T follicular helper cell (primary cell): ENCODE measurements at regions not wholly inside any gene's neighbourhood (a gene's known extent, or its start where the extent isn't known, plus 50 kb on each side); places are given as distances from the start of the nearest gene placed in this dataset.

Experiments
- DNase-seq: peaks from one replicate; pipeline ENCODE4 v3.0.0-alpha.2; 2020; ENCODE audit warnings: low read depth

DNA sequence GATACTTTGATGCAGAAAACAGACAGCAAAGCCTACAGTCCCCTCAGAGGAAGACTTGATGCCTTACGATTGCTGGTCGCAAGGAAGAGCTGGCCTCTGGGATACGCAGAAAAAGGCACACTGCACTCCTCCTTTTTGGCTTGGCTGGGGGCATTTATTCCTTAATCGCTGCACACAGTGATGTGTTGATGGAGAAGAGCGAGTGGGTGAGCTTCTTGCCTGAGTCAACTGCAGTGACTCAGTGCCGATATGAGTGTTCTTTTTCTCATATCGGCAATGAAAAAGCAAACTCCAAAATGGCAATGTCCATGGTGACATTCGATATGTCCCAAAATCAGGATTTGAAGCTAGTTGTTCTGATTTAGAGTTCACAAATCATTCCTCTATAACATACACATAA, 794.8 kb downstream of the HACE1 start:
- no peak for DNase-seq

DNA sequence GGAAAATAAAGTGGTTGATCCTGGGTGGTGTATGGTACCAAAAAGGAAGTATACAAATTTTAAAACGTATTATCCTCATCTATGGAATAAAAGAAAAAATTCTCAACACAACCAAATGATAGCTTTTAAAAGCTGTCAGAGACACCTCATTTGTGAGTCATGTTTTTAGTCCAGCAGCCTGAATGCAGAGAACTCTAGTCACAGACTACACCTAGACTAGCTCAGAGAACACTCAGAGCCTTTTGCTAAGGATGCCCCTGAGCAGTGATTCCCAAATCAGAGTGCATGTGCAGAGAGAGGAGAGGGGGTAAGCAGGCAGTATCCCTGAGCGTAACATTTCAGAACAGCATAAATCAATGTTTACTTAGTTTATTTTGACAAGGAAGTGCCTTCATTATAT, 809.3 kb downstream of the HACE1 start:
- no peak for DNase-seq

- no peak for DNase-seq
Observed at GRCh38 chr6:104046426-104046825, 813.3 kb downstream of the HACE1 start.

DNA sequence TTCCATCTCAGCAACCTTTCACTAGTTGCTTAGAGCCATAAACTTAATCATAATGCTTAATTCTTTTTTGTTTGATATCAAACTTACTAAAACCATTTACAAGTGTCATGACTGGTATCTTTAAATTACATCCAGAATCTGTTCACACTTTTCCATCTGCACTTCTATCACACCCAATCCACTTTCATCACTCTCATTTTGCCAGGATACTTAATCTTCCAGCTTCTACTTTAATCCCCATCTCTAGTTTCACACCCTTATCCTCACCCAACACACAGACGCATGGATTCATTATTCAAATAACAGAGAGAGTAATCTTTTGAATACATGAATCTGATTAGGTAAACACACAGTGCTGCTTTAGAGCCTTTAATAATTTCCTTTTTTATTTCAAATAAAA, 828.4 kb downstream of the HACE1 start:
- no peak for DNase-seq

DNA sequence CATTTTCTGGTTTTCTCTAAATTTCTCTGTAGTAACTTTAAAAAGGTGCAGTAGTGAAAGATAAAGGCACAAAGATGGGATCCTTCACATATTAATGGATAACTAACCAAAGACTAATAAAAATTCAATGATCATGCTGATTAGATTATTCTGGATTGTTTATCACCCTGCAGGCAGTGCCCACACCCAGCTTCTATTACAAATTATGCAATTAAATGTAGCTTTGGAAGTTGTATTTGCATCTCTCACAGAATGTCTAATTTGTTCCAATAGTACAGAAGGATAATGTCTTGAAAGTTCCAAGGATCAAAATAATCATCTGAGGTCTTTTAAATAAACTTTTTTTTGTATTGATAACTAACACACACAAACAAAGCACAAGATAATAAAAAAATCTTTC, 837.6 kb downstream of the HACE1 start:
- no peak for DNase-seq

GRCh38 chr6:104019075-104019753, 840.5 kb downstream of the HACE1 start:
- DNase-seq, result no peak

- no peak for DNase-seq
Observed at GRCh38 chr6:104017410-104018381, 842.0 kb downstream of the HACE1 start.

DNA sequence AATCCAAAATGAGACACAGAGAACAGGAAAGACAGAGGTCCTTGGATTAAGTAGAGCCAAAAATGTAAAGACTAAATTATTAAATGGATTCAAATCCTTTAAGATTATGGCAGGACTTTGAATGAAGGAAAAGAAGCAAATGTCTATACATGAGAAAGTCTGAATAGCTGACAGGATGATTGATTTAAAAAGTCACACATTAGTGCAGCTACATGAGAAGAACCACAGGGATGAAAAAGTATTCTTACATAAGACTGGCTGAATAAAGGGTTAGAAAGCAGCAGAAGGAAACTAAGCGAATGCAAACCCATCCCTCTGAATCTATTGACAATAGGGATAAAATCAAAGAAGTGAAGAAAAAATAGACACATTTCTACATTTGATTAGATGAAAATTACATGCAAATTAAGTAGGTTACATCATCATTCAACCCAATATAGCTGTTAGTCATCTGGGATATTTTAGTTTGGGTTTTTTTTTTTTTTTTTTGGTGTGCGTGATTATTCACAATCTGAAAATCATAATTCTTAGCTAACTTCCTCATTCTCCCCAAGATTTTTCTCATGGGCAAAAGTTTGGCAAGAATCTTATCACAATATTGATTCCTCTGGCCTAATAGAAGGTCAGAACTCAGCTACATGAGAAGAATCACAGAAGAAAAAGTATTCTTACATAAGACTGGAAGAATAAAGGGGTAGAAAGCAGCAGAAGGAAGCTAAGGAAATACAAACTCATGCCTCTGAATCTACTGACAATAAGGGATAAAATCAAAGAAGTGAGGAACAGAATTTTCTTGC, 845.4 kb downstream of the HACE1 start:
- no peak for DNase-seq

- DNase-seq, result no peak
Observed at GRCh38 chr6:104013312-104013971, 846.3 kb downstream of the HACE1 start.

- DNase-seq, result no peak
Observed at GRCh38 chr6:104010897-104011296, 848.8 kb downstream of the HACE1 start.

- no peak for DNase-seq
Observed at GRCh38 chr6:104003803-104004516, 855.8 kb downstream of the HACE1 start.

DNA sequence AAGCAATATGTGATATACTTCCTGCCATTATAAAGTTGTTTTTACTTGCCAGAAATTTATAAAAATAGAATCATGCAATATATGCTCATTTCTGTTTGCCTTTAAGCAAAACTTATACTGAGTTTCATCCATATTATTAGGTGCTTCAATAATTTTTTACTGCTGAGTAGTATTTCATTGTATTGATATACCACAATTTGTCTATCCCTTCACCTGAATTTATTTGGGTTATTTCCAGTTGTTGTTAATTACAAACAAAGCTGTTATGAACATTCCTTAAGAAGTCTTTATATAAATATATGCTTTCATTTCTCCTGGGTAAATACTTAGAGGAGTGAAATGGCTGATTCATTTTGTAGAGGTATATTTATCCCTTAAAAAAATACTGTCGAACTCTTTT, 864.1 kb downstream of the HACE1 start:
- no peak for DNase-seq

GRCh38 chr6:103983860-103984259, 875.9 kb downstream of the HACE1 start:
- no peak for DNase-seq

- DNase-seq, result no peak
Observed at GRCh38 chr6:103983011-103983410, 876.7 kb downstream of the HACE1 start.

DNA sequence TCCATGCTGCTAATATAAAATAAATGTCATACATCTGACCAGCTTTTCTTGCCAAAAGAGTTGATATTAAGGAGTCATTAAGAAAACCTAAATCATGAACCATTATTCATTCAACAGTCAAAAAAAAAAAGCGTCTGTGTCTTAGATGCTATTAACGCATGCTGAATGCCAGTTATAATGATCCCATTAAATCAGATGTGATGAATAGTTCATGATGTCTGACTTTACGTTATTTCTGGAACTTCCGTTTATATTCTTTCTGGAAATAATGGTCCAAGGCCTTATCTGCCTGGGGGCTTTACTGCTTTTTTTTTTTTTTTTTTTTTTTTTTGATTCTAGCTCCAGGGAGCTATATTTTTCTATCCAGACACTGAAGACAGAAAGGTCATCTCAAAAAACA, 877.1 kb downstream of the HACE1 start:
- DNase-seq, result no peak

DNA sequence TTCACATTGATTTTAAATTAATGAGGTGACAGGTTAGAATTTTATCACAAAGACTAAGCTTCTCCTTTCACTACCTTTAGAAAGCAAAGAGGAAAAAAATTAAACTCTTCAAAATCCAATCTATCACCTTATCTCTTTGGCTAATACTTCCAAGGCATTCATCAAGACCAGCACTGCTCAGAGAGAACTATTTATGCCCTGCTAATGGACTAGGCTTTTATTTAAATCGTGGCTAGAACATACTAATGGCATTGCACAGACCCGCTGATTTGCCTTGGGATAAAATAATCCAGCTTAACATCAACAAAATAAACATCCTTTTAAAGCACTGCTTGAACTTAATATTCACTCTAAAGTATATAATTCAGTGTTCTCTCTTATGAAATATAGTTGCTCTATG, 880.4 kb downstream of the HACE1 start:
- no peak for DNase-seq

- no peak for DNase-seq
Observed at GRCh38 chr6:103937389-103937788, 922.3 kb downstream of the HACE1 start.

GRCh38 chr6:103925317-103925716, 934.4 kb downstream of the HACE1 start:
- DNase-seq, result no peak

DNA sequence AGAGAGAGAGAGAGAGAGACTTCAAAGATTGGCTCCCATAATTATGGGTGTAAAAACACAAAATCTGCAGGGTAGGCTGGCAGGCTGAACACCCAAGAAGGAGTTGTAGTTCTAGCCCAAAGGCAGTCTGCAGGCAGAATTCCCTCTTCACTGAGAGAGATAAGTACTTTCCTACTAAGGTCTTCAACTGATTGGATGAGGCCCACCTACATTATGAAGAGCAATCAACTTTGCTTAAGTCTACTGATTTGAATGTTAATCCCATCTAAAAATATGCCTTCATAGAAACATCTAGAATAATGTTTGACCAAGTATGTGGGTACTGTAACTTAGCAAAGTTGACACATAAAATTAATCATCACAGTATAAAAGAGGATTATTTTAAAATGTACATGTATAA, 949.7 kb downstream of the HACE1 start:
- DNase-seq, result no peak

GRCh38 chr6:103908898-103909297, 950.8 kb downstream of the HACE1 start:
- DNase-seq, result no peak

DNA sequence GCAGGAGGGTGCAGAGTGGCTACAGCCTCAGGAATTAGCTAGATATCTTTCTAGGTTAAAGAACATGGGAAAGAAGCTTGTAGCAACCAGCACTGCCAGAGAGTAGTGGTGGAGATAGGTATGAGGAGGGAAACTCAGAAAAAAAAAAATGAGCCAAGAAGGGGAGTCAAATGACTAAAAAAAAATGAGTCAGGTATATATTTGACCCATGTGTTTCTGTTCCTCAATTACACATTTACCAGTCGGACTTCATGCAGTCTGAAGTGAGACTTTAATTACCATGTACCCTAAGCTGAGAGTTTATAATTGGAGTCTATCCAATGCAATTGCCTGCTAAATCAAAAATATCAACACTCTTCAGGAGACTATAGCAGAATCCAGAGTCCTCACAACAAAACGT, 964.6 kb downstream of the HACE1 start:
- DNase-seq, result no peak
